ENCODE measurements at regions not wholly inside any gene's neighbourhood (a gene's known extent, or its start where the extent isn't known, plus 50 kb on each side); places are given as distances from the start of the nearest gene placed in this dataset.

DNA sequence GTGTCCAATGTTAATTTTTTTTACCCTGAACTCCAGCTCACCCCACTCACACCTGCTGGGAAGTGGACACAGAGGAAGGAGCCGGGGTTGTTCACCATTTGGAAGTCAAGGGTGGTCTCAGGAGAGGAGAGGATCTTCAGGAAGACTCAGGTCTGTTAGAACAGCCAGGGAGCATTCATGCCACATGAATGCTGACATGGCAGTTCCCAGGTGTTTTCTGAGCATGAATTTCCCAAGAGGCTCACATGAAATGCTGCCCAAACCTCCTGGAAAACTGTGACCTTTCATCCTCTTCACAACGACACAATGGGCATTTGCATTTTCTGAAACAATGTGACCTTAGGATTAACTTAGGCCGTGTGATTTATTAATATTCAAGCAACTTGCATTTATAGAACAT lies 2409.2 kb downstream of the TP53TG3F start:
- TF ChIP-seq CTCF (conservative IDR thresholded peaks at IDR 0.05), result no peak

More for the DNA sequence above, 2409.2 kb downstream of the TP53TG3F start:
- Histone ChIP-seq H3K4me1 (ENCODE audit: insufficient read depth, low read length) (no peaks in the 10 kb centered on the region), H3K14ac (ENCODE audit: insufficient read depth, low read length) (no peak overlapping the region), H3K23me2 (ENCODE audit: insufficient read length, low read depth, low read length, poor library complexity, severe bottlenecking) (no peaks in the 10 kb centered on the region), H2BK20ac (ENCODE audit: low read depth, low read length, poor library complexity, severe bottlenecking) (no peak overlapping the region), H4K20me1 (ENCODE audit: control insufficient read depth, insufficient read depth, insufficient read length) (no peaks in the 10 kb centered on the region), H3K23ac (ENCODE audit: insufficient read length, low read depth, low read length) (no peak overlapping the region), H3K27ac (ENCODE audit: insufficient read length, low read depth, low read length) (no peak overlapping the region), H3T11ph (ENCODE audit: low read length) (no peak overlapping the region), H4K91ac (ENCODE audit: insufficient read length, low read depth, low read length) (no peak overlapping the region), H3K4me2 (ENCODE audit: insufficient read depth, insufficient read length, low read length) (no peak overlapping the region), H3K18ac (ENCODE audit: insufficient read length, low read depth, low read length) (no peak overlapping the region), H2BK120ac (ENCODE audit: low read depth, low read length, poor library complexity, severe bottlenecking) (no peak overlapping the region), H3K4ac (ENCODE audit: low read depth, low read length) (no peak overlapping the region), H4K8ac (replicated peaks; ENCODE audit: insufficient read length, low read depth, low read length) (no peak overlapping the region), H3K9me3 (ENCODE audit: control insufficient read depth, low read depth, low read length) (peaks cover 59% of the 10 kb centered on the region), H2BK12ac (ENCODE audit: insufficient read length, low read depth, low read length) (no peak overlapping the region), H2BK5ac (ENCODE audit: insufficient read length, low read length) (no peak overlapping the region), H3K79me2 (ENCODE audit: insufficient read depth, low read length) (no peaks in the 10 kb centered on the region), H3K27me3 (ENCODE audit: insufficient read depth, low read length) (no peaks in the 10 kb centered on the region), H2BK15ac (ENCODE audit: low read depth, low read length) (no peak overlapping the region), H3K56ac (ENCODE audit: insufficient read length, low read depth, low read length) (no peak overlapping the region), H4K5ac (ENCODE audit: insufficient read length, low read depth, low read length) (no peak overlapping the region), H2AK5ac (ENCODE audit: insufficient read length, low read length) (no peak overlapping the region), H2AFZ (ENCODE audit: low read length) (no peak overlapping the region), H3K79me1 (ENCODE audit: insufficient read depth, low read depth, low read length, poor library complexity, severe bottlenecking) (no peaks in the 10 kb centered on the region), H3K9ac (ENCODE audit: extremely low read depth, insufficient read length, low read length) (no peak overlapping the region)
- Mint-ChIP-seq H3K36me3 (ENCODE audit: insufficient read depth in 1 of 3, low read depth in 3 of 3) (peaks cover 0 to 8% (median 6%) of the 10 kb centered on the region in 3 experiments; a peak in 5 of 7 replicates), H3K27ac (no peak overlapping the region), H3K4me3 (no peak overlapping the region), H3K4me1 (no peaks in the 10 kb centered on the region), H3K9me3 (peaks cover 95 to 97% of the 10 kb centered on the region in 2 experiments), H3K27me3 (ENCODE audit: low read depth) (no peaks in the 10 kb centered on the region; the same call in 1 of the 2 replicates)
- no peak for DNase-seq
- WGBS (ENCODE audit: extremely low coverage, insufficient read length, low lambda C conversion rate), result no CpG with 5 or more reads among the region's 3 CpGs

Measured in H9 (cell line).